Activated CD4-positive, alpha-beta memory T cell treated with anti-CD3 and anti-CD28 coated beads for 36 hours (primary cell): ENCODE measurements at regions not wholly inside any gene's neighbourhood (a gene's known extent, or its start where the extent isn't known, plus 50 kb on each side); places are given as distances from the start of the nearest gene placed in this dataset.

ENCODE experiments used
- CTCF ChIA-PET: fragments of 350-600 bp; sonication (Branson Sonifier 250); formaldehyde crosslinking; loops from one replicate; lab custom pipeline; 2021; ENCODE audit warnings: antibody characterized with exemption, inconsistent platforms; lab: Charles Lee
- POLR2A ChIA-PET: fragments of 350-600 bp; sonication (Branson Sonifier 250); formaldehyde crosslinking; loops from one replicate; lab custom pipeline; 2021; ENCODE audit warnings: antibody characterized with exemption; lab: Charles Lee
- DNase-seq: peaks from one replicate; pipeline ENCODE4 v3.0.0-alpha.2; 2020
- H3K27ac Mint-ChIP-seq: one replicate; pipeline ENCODE4 v1.8.0; 2021; ENCODE audit warnings: mixed read lengths
- H3K27me3 Mint-ChIP-seq: one replicate; pipeline ENCODE4 v1.8.0; 2021; ENCODE audit warnings: mixed read lengths
- H3K36me3 Mint-ChIP-seq: one replicate; pipeline ENCODE4 v1.8.0; 2021; ENCODE audit warnings: mixed read lengths
- H3K4me1 Mint-ChIP-seq: one replicate; pipeline ENCODE4 v1.8.0; 2021; ENCODE audit warnings: low read depth, mixed read lengths
- H3K4me3 Mint-ChIP-seq: one replicate; pipeline ENCODE4 v1.8.0; 2021; ENCODE audit warnings: mild to moderate bottlenecking, mixed read lengths
- H3K9me3 Mint-ChIP-seq: one replicate; pipeline ENCODE4 v1.8.0; 2021; ENCODE audit warnings: mixed read lengths
- intact Hi-C: fragments of 100-400 bp; cut with micrococcal nuclease; formaldehyde crosslinking; loops from one replicate; pipeline ENCODE4 v1.15.1; 2023

GRCh38 chr4:114093221-114093715, 113.8 kb upstream of the ARSJ start:
- Mint-ChIP-seq H3K9me3 (peaks cover 2% of the 10 kb centered on the region), H3K4me3 (no peak overlapping the region), H3K27ac (no peak overlapping the region), H3K4me1 (no peaks in the 10 kb centered on the region), H3K27me3 (peaks cover 4% of the 10 kb centered on the region), H3K36me3 (no peaks in the 10 kb centered on the region)
- no peak for DNase-seq
- POLR2A ChIA-PET: no interaction called here
- CTCF ChIA-PET: interaction anchor here (1.4 kb wide), 1 partner anchor 22 kb away, joined by 3 read pairs; no protein-coding TSS in a partner anchor
- intact Hi-C loops: no loop called here

DNA sequence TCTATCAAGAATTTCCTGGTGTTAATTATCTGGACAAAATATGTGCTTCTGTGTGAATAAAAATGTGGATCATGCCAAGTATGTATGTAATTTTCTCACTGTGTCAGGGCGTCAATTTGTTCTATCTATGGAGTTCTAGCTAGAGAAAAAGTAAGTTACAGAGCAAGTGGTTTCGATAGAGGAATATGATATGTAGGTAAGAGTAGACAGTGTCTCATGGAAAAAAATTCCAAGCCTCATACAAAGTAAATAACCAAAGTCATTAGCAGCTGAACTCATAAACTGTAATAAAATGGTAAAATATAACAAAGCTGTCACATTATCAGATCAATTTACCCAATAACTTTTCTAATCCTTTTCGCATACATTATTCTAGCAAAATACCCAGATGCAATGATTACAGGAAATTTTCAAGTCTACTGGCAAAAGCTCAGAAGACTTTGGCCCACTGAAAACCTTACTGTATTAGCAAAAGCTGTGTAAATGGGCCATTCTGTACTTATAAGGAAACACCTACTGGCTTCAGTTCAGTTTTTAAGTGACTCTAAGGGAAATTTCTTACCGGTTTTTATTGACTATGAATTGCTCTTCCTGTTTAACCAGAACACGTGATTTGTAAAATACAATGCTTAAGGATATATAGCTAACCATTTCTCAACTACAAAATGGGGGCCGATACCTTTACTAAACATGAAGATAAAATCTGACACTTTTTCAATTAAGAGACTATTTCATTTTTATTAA, 121.0 kb upstream of the ARSJ start:
- Mint-ChIP-seq H3K4me3 (no peak overlapping the region), H3K36me3 (no peaks in the 10 kb centered on the region), H3K27ac (no peak overlapping the region), H3K4me1 (no peaks in the 10 kb centered on the region), H3K9me3 (no peaks in the 10 kb centered on the region), H3K27me3 (peaks cover 4% of the 10 kb centered on the region)
- DNase-seq: no peak
- CTCF ChIA-PET: interaction anchor here (0.7 kb wide), 2 partner anchors 23 to 85 kb away, joined by 3 read pairs; no protein-coding TSS in a partner anchor
- intact Hi-C loops: no loop called here
- POLR2A ChIA-PET: no interaction called here

DNA sequence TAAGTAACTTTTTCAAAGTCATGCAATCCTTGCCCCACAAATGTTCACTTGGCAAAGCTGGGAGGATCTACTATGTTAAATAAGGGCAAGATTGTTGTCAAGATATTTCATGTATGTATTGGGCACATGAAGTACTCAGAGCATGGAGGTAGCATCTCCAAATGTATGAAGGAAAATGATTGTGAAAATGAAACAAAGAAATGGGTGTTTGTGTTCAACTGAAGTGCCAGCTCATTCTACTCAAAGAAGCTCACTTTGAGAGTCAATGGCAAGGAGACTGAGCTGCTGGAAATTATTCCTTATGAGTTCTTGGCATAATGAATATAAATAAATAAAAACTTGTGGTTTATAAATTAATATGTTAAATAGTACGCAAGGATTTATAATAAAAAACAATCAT, 124.5 kb upstream of the ARSJ start:
- CTCF ChIA-PET: no interaction called here
- intact Hi-C loops: no loop called here

GRCh38 chr4:114108869-114109268, 129.4 kb upstream of the ARSJ start:
- Mint-ChIP-seq H3K27ac (no peak overlapping the region), H3K27me3 (peaks cover 2% of the 10 kb centered on the region), H3K9me3 (no peaks in the 10 kb centered on the region), H3K4me3 (no peak overlapping the region), H3K36me3 (no peaks in the 10 kb centered on the region), H3K4me1 (peaks cover 5% of the 10 kb centered on the region)
- intact Hi-C loops: no loop called here
- POLR2A ChIA-PET: no interaction called here
- CTCF ChIA-PET: no interaction called here
- no peak for DNase-seq

More for the DNA sequence above, 124.5 kb upstream of the ARSJ start:
- POLR2A ChIA-PET: no interaction called here
- H3K9me3 Mint-ChIP-seq: no peaks in the 10 kb centered on the region
- no peak overlapping the region for H3K4me3 Mint-ChIP-seq
- peaks cover 1% of the 10 kb centered on the region for H3K4me1 Mint-ChIP-seq
- DNase-seq: no peak
- H3K27me3 Mint-ChIP-seq: peaks cover 4% of the 10 kb centered on the region
- H3K27ac Mint-ChIP-seq: no peak overlapping the region
- no peaks in the 10 kb centered on the region for H3K36me3 Mint-ChIP-seq

DNA sequence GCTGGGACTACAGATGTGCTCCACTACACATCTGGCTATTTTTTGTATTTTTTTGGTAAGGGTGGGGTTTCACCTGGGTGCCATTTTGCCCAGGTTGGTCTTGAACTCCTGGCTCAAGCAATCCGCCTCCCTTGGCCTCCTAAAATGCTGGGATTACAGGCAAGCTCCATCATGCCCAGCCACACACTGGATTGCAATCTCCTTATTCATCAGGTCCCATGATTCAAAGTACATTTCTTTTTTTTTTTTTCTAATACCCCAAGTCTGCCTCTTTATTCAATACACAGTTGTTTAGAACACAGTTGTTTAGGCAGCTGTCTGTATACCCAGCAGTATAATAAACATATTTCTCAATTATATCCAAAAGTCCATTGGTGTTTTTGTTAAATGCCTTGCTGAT, 130.3 kb upstream of the ARSJ start:
- no peaks in the 10 kb centered on the region for H3K9me3 Mint-ChIP-seq
- DNase-seq: no peak
- no peaks in the 10 kb centered on the region for H3K36me3 Mint-ChIP-seq
- CTCF ChIA-PET: no interaction called here
- H3K27ac Mint-ChIP-seq: no peak overlapping the region
- H3K4me3 Mint-ChIP-seq: no peak overlapping the region
- peaks cover 2% of the 10 kb centered on the region for H3K27me3 Mint-ChIP-seq
- POLR2A ChIA-PET: no interaction called here
- intact Hi-C loops: no loop called here
- peaks cover 5% of the 10 kb centered on the region for H3K4me1 Mint-ChIP-seq

DNA sequence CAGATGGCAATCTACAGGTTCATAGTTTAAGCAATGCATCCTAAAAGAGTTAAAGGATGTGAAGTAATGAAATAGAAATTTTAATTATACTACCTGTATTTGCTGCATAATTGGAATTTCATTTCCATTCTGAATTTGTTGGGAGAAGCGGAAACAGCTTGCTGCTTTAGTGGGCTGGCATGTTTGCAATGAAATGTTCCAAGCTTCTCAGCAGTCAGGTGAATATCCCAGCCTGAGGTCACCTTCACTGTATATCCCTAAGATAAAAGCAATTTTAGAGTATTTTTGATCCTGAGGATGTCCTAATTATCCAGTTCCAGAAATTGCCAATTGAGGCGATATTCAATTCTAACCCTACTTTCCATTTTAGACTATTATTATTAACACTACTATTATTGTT, 136.1 kb upstream of the ARSJ start:
- Mint-ChIP-seq H3K4me3 (no peak overlapping the region), H3K27me3 (no peaks in the 10 kb centered on the region), H3K36me3 (no peaks in the 10 kb centered on the region), H3K9me3 (no peaks in the 10 kb centered on the region), H3K4me1 (no peaks in the 10 kb centered on the region), H3K27ac (no peak overlapping the region)
- no peak for DNase-seq
- POLR2A ChIA-PET: no interaction called here
- intact Hi-C loops: no loop called here
- CTCF ChIA-PET: no interaction called here

GRCh38 chr4:114116861-114117260, 137.4 kb upstream of the ARSJ start:
- no peaks in the 10 kb centered on the region for H3K36me3 Mint-ChIP-seq
- H3K4me3 Mint-ChIP-seq: no peak overlapping the region
- no peak overlapping the region for H3K27ac Mint-ChIP-seq
- H3K9me3 Mint-ChIP-seq: no peaks in the 10 kb centered on the region
- no peaks in the 10 kb centered on the region for H3K27me3 Mint-ChIP-seq
- ChIA-PET POLR2A (no interaction called here), CTCF (interaction anchor here (0.5 kb wide), 1 partner anchor 14 kb away, joined by 3 read pairs; no protein-coding TSS in a partner anchor)
- no peaks in the 10 kb centered on the region for H3K4me1 Mint-ChIP-seq
- no peak for DNase-seq
- intact Hi-C loops: no loop called here

GRCh38 chr4:114121221-114121620, 141.8 kb upstream of the ARSJ start:
- Mint-ChIP-seq H3K4me3 (no peak overlapping the region), H3K36me3 (peaks cover 3% of the 10 kb centered on the region), H3K27me3 (no peaks in the 10 kb centered on the region), H3K27ac (no peak overlapping the region), H3K9me3 (peaks cover 6% of the 10 kb centered on the region), H3K4me1 (no peaks in the 10 kb centered on the region)
- intact Hi-C loops: no loop called here
- POLR2A ChIA-PET: no interaction called here
- CTCF ChIA-PET: no interaction called here
- no peak for DNase-seq

GRCh38 chr4:114132199-114132598, 152.8 kb upstream of the ARSJ start:
- H3K27me3 Mint-ChIP-seq: no peaks in the 10 kb centered on the region
- H3K9me3 Mint-ChIP-seq: no peaks in the 10 kb centered on the region
- ChIA-PET POLR2A (no interaction called here), CTCF (no interaction called here)
- H3K4me1 Mint-ChIP-seq: no peaks in the 10 kb centered on the region
- H3K36me3 Mint-ChIP-seq: no peaks in the 10 kb centered on the region
- intact Hi-C loops: no loop called here
- H3K27ac Mint-ChIP-seq: no peak overlapping the region
- no peak for DNase-seq
- no peak overlapping the region for H3K4me3 Mint-ChIP-seq

DNA sequence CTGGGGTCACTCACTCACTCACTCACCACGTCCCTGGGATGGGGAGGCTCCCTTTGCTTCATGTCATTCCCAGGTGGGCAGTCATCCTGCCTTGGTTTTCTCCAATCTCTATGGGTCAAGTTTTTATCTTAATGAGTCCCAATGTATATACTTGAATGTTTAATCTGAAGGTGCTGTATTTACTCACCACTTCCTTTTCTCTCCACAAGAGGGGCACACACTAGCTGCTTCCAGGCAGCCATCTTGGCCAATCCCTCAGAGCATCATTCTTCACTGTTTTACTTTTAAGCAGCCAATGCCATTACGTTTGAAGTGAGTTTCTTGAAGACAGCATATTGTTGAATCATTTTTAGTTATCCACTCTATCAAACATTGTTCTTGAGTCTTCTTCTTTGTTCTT, 153.4 kb upstream of the ARSJ start:
- Mint-ChIP-seq H3K9me3 (no peaks in the 10 kb centered on the region), H3K4me1 (no peaks in the 10 kb centered on the region), H3K27me3 (no peaks in the 10 kb centered on the region), H3K27ac (no peak overlapping the region), H3K4me3 (no peak overlapping the region), H3K36me3 (no peaks in the 10 kb centered on the region)
- ChIA-PET POLR2A (no interaction called here), CTCF (no interaction called here)
- intact Hi-C loops: no loop called here
- DNase-seq: no peak

- POLR2A ChIA-PET: no interaction called here
- Mint-ChIP-seq H3K27me3 (no peaks in the 10 kb centered on the region), H3K9me3 (no peaks in the 10 kb centered on the region), H3K36me3 (no peaks in the 10 kb centered on the region), H3K27ac (no peak overlapping the region), H3K4me3 (no peak overlapping the region), H3K4me1 (no peaks in the 10 kb centered on the region)
- intact Hi-C loops: no loop called here
- CTCF ChIA-PET: no interaction called here
- no peak for DNase-seq
Measured at GRCh38 chr4:114136069-114136468, 156.6 kb upstream of the ARSJ start.

- no peaks in the 10 kb centered on the region for H3K9me3 Mint-ChIP-seq
Measured at GRCh38 chr4:114137984-114138383, 158.5 kb upstream of the ARSJ start.

More at GRCh38 chr4:114137984-114138383, 158.5 kb upstream of the ARSJ start:
- Mint-ChIP-seq H3K4me1 (no peaks in the 10 kb centered on the region), H3K4me3 (no peak overlapping the region), H3K36me3 (no peaks in the 10 kb centered on the region), H3K27me3 (peaks cover 2% of the 10 kb centered on the region), H3K27ac (no peak overlapping the region)
- ChIA-PET POLR2A (no interaction called here), CTCF (interaction anchor here (0.9 kb wide), 1 partner anchor 495 kb away, joined by 3 read pairs; no protein-coding TSS in a partner anchor)
- no peak for DNase-seq
- intact Hi-C loops: no loop called here
